Parathyroid adenoma (tissue), 2 donors: ENCODE measurements at regions not wholly inside any gene's neighbourhood (a gene's known extent, or its start where the extent isn't known, plus 50 kb on each side); places are given as distances from the start of the nearest gene placed in this dataset.

ENCODE experiments used
- H2AFZ ChIP-seq: fragments of 300-600 bp; sonication (generic); one replicate; pipeline ENCODE4 v1.7.0; 2017; ENCODE audit warnings: antibody characterized with exemption, mild to moderate bottlenecking
- H3K27ac ChIP-seq: fragments of 300-600 bp; sonication (generic); one replicate; pipeline ENCODE4 v1.7.0; 2017
- H3K27me3 ChIP-seq: fragments of 300-600 bp; sonication (generic); one replicate; pipeline ENCODE4 v1.7.0; 2017; ENCODE audit warnings: low read length; ENCODE audit not compliant: control insufficient read depth, insufficient read depth
- H3K36me3 ChIP-seq: fragments of 300-600 bp; sonication (generic); one replicate; pipeline ENCODE4 v1.7.0; 2017; ENCODE audit warnings: low read length; ENCODE audit not compliant: control insufficient read depth, insufficient read depth
- H3K4me1 ChIP-seq: fragments of 300-600 bp; sonication (generic); one replicate; pipeline ENCODE4 v1.7.0; 2017; ENCODE audit warnings: control low read depth
- H3K4me2 ChIP-seq: fragments of 300-600 bp; sonication (generic); one replicate; pipeline ENCODE4 v1.7.0; 2017; ENCODE audit warnings: low read length
- H3K4me3 ChIP-seq: fragments of 300-600 bp; sonication (generic); one replicate; pipeline ENCODE4 v1.7.0; 2017; ENCODE audit warnings: low read depth, low read length
- H3K79me2 ChIP-seq: fragments of 300-600 bp; sonication (generic); one replicate; pipeline ENCODE4 v1.7.0; 2017; ENCODE audit warnings: control low read depth
- H3K9ac ChIP-seq: fragments of 300-600 bp; sonication (generic); one replicate; pipeline ENCODE4 v1.7.0; 2017; ENCODE audit warnings: mild to moderate bottlenecking
- H3K9me3 ChIP-seq: fragments of 300-600 bp; sonication (generic); one replicate; pipeline ENCODE4 v1.7.0; 2017; ENCODE audit warnings: low read length; ENCODE audit not compliant: control insufficient read depth
- TF ChIP-seq, protein P1 (sequence below): fragments of 300-600 bp; sonication (generic); IDR thresholded peaks from one replicate; pipeline ENCODE4 v1.7.0; 2017; ENCODE audit warnings: antibody characterized with exemption, mild to moderate bottlenecking
- donor health status: primary hyperparathyroidism.

DNA sequence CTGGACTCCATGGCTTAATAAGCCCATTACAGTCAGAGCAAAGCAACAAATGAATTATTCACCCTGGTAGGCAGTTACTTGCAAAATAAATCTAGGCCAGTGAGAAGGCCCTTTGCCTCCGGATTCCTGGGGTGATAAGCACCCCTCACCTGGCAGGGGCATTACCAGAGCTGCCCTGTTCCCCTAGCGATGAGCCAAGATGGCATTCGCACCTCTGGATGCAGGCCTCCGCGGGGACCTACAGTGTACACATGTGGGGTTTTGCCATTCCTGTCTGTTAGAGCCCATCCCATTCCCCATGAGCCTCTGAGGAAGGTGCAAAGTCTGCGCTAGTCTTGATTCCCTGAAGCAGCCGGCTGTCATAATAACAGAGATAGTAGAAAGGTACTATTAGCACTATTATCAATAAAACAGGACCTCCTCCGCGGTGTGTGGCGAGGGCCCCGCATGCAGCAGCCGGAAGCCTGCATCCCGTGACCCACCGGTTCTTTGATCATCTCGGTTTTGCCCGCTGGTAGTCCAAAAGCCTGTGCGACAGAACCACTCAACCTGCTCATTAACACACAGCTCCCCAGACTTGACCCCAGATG lies 344.3 kb downstream of the BRD1 start:
- Histone ChIP-seq H3K79me2 (no peaks in the 10 kb centered on the region), H3K9ac (no peak overlapping the region), H3K9me3 (no peaks in the 10 kb centered on the region), H3K4me1 (no peaks in the 10 kb centered on the region), H3K27me3 (no peaks in the 10 kb centered on the region), H3K4me3 (no peak overlapping the region), H3K4me2 (no peak overlapping the region), H3K27ac (no peak overlapping the region), H2AFZ (no peak overlapping the region), H3K36me3 (no peaks in the 10 kb centered on the region)
- TF ChIP-seq, protein P1, sequence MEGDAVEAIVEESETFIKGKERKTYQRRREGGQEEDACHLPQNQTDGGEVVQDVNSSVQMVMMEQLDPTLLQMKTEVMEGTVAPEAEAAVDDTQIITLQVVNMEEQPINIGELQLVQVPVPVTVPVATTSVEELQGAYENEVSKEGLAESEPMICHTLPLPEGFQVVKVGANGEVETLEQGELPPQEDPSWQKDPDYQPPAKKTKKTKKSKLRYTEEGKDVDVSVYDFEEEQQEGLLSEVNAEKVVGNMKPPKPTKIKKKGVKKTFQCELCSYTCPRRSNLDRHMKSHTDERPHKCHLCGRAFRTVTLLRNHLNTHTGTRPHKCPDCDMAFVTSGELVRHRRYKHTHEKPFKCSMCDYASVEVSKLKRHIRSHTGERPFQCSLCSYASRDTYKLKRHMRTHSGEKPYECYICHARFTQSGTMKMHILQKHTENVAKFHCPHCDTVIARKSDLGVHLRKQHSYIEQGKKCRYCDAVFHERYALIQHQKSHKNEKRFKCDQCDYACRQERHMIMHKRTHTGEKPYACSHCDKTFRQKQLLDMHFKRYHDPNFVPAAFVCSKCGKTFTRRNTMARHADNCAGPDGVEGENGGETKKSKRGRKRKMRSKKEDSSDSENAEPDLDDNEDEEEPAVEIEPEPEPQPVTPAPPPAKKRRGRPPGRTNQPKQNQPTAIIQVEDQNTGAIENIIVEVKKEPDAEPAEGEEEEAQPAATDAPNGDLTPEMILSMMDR: no peak

DNA sequence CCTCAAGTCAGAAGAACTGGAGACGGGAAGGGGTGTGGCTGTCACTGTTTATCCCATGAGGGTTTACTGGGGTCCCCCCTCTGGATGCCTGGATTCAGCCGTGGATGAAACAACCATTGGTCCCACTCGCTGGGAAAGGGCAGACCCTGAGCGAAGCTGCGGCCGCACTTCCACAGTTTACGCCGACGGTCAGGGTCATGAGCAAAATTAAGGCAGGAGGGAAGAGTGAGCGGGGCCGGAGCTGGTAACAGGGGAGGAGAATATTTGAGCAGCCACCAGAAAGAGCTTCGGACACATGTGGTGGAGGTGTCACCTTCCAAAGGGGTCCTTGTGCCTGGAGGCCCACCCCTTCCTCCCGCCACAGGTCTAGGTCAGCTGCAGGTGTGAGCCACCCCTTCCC lies 344.9 kb downstream of the BRD1 start:
- Histone ChIP-seq H3K9ac (no peak overlapping the region), H3K79me2 (no peaks in the 10 kb centered on the region), H3K4me1 (no peaks in the 10 kb centered on the region), H2AFZ (no peak overlapping the region), H3K27me3 (no peaks in the 10 kb centered on the region), H3K4me3 (no peak overlapping the region), H3K27ac (no peak overlapping the region), H3K36me3 (no peaks in the 10 kb centered on the region), H3K4me2 (no peak overlapping the region), H3K9me3 (no peaks in the 10 kb centered on the region)
- TF ChIP-seq, protein P1: no peak

DNA sequence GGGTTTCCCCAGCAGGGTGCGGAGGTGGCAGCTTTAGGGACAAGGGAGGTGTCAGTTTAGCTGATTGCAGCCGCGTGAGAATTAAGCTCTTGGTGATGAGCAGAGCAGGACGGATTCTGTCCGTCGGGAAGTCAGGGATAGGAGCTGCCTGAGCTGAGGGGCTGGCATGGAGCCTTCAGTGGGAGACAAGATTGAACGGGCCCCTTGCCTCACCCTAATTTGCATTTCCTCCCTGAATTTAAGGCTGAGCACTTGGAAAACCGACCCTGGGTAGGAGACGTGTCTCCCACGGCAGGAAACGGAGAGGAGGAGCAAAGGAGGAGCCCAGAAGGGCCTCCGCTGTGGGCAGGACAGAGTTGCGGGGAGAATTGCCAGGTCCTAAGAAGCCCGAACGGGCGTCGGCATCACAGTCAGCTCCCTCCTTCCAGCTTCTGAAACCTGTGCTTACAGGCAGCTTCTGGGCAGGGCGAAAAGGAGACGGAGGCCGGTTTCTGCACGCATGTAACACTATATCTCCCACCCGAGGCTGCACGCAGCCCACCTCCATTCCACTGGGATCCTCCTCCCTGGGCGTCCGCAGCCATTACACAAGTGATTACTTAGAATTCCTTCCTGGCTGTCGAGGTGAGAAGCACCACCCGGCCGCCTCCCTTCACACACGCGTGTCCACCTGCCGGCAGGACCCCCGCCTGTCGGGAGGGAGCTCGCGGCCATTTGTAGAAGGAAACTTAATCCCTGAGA lies 345.8 kb downstream of the BRD1 start:
- Histone ChIP-seq H3K36me3 (no peaks in the 10 kb centered on the region), H3K4me2 (peak overlapping the region; percentile 51), H3K4me3 (no peak overlapping the region), H2AFZ (peak overlapping the region; percentile 58), H3K27ac (no peak overlapping the region), H3K9me3 (no peaks in the 10 kb centered on the region), H3K79me2 (no peaks in the 10 kb centered on the region), H3K27me3 (no peaks in the 10 kb centered on the region), H3K4me1 (no peaks in the 10 kb centered on the region), H3K9ac (no peak overlapping the region)
- TF ChIP-seq, protein P1: no peak

DNA sequence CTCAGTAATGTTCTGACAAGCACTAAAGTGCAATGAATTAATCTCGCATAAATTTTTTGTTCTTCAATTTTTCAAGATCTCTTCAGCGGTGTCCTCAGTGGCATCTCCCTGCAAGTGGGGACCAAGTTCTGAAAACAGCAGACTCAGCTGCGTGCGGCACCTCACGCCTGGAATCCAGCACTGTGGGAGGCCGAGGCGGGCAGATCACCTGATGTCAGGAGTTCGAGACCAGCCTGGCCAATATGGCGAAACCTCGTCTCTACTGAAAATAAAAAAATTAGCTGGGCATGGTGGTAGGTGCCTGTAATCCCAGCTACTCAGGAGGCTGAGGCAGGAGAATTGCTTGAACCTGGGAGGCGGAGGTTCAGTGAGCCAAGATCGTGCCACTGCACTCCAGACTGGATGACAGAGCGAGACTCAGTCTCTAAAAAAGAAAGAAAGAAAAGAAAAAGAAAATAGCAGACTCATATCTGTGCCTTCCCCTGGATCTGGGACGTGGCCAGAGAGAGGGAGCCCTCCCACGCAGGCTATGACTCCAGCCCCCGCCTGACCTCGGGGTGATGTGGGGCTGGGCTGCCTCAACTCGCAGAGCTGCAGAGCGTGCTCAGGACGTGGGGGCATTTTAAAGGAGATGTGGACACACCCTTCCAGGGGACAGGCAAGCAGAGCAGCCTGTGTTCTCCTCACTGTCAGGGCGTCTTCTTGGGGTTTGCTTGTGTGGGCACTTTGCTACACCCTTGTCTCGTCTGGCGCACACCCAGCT lies 346.6 kb downstream of the BRD1 start:
- no peaks in the 10 kb centered on the region for H3K79me2 ChIP-seq
- no peak overlapping the region for H3K9ac ChIP-seq
- H3K9me3 ChIP-seq: no peaks in the 10 kb centered on the region
- no peak overlapping the region for H2AFZ ChIP-seq
- no peaks in the 10 kb centered on the region for H3K4me1 ChIP-seq
- H3K36me3 ChIP-seq: no peaks in the 10 kb centered on the region
- no peaks in the 10 kb centered on the region for H3K27me3 ChIP-seq
- H3K4me2 ChIP-seq: peak overlapping the region; percentile 51
- no peak overlapping the region for H3K27ac ChIP-seq
- no peak overlapping the region for H3K4me3 ChIP-seq
- TF ChIP-seq, protein P1: no peak
